HCT116 (cell line): ENCODE measurements at regions not wholly inside any gene's neighbourhood (a gene's known extent, or its start where the extent isn't known, plus 50 kb on each side); places are given as distances from the start of the nearest gene placed in this dataset.

Source experiments
- ATAC-seq: fragments of 200-7000 bp; cut with Tn5 transposase; 2 replicates; pipeline ENCODE4 v1.9.1; 2020; ENCODE audit warnings: mild to moderate bottlenecking, moderate library complexity
- BruUV-seq: library from RNA; stranded (reverse); fragments of 400-500 nt; replicated peaks from 2 replicates; lab custom pipeline; 2021; lab: Mats Ljungman, UMichigan
- CTCF ChIA-PET: fragments of 300-600 bp; sonication (Branson Sonifier 250); formaldehyde crosslinking; loops from one replicate; lab custom pipeline; 2021; ENCODE audit warnings: antibody characterized with exemption; lab: Charles Lee
- POLR2A ChIA-PET: fragments of 300-600, 350-600 bp; sonication (Branson Sonifier 250); formaldehyde crosslinking; loops from one replicate; lab custom pipeline; 2021; ENCODE audit warnings: antibody characterized with exemption; lab: Charles Lee
- RAD21 ChIA-PET, 2 experiments: fragments of 300-600 bp; sonication (Branson Sonifier 250); formaldehyde crosslinking; loops; one replicate each; lab custom pipeline; 2023; ENCODE audit warnings: low total read pairs in 2 of 2; ENCODE audit not compliant: uncharacterized antibody in 2 of 2, unreplicated experiment in 2 of 2, low non-redundant PET in 1 of 2; lab: Charles Lee
- DNase-seq: peaks from one replicate; pipeline ENCODE4 v3.0.0-alpha.2; 2010; ENCODE audit warnings: low read depth, low spot score
- H2AFZ ChIP-seq: fragments of 200-600 bp; shearing (Covaris generic), sonication (generic); 2 replicates; pipeline ENCODE4 v1.6.1; 2017; ENCODE audit warnings: low read depth, mixed run types, mixed read lengths, antibody characterized with exemption, low read length; ENCODE audit not compliant: poor library complexity, severe bottlenecking
- H3K27ac ChIP-seq: 2 replicates; pipeline ENCODE4 v1.5.1; 2012; ENCODE audit warnings: low read depth, low read length
- H3K27me3 ChIP-seq: fragments of 200-600 bp; sonication (generic); 2 replicates; pipeline ENCODE4 v1.6.1; 2016; ENCODE audit warnings: mixed run types, low read length, mixed read lengths; ENCODE audit not compliant: insufficient read depth
- H3K36me3 ChIP-seq, 2 experiments: fragments of 200-500 bp in 1 of 2; fragments of 200-600 bp in 1 of 2; sonication (Bioruptor generic) in 1 of 2; sonication (generic) in 1 of 2; 2 replicates each; pipeline versions ENCODE4 v1.5.1 to v1.6.1; 2014 to 2016; ENCODE audit warnings: low read length in 2 of 2, inconsistent platforms in 1 of 2, mixed read lengths in 1 of 2, mixed run types in 1 of 2; ENCODE audit not compliant: insufficient read depth in 2 of 2, control insufficient read depth in 1 of 2
- H3K4me1 ChIP-seq, 2 experiments: fragments of 200-600 bp in 1 of 2; sonication (generic) in 1 of 2; 2 replicates each; pipeline versions ENCODE4 v1.5.1 to v1.6.1; 2012 to 2017; ENCODE audit warnings: low read length in 2 of 2, inconsistent platforms in 1 of 2, mild to moderate bottlenecking in 1 of 2, mixed read lengths in 1 of 2, mixed run types in 1 of 2, moderate library complexity in 1 of 2; ENCODE audit not compliant: insufficient read depth in 2 of 2, control insufficient read depth in 1 of 2
- H3K4me2 ChIP-seq: fragments of 200-600 bp; sonication (generic); 2 replicates; pipeline ENCODE4 v1.6.1; 2017; ENCODE audit warnings: mixed run types, low read length, mixed read lengths
- H3K4me3 ChIP-seq, 2 experiments: fragments of 200-600 bp in 1 of 2; sonication (generic) in 1 of 2; replicated peaks in 1 of 2; 2 replicates each; pipeline ENCODE4 v1.5.1; 2011 to 2016; ENCODE audit warnings: low read length in 2 of 2, control low read depth in 1 of 2, low read depth in 1 of 2, mild to moderate bottlenecking in 1 of 2, mixed read lengths in 1 of 2, mixed run types in 1 of 2
- H3K79me2 ChIP-seq: fragments of 200-600 bp; sonication (generic); 2 replicates; pipeline ENCODE4 v1.6.1; 2017; ENCODE audit warnings: mild to moderate bottlenecking, mixed run types, low read length, moderate library complexity, mixed read lengths; ENCODE audit not compliant: insufficient read depth
- H3K9ac ChIP-seq: fragments of 200-600 bp; sonication (generic); 2 replicates; pipeline ENCODE4 v1.6.1; 2016; ENCODE audit warnings: low read length, mixed read lengths
- H3K9me2 ChIP-seq: fragments of 200-600 bp; sonication (generic), shearing (Covaris generic); 2 replicates; pipeline ENCODE4 v1.6.1; 2017; ENCODE audit warnings: mixed run types, mild to moderate bottlenecking, moderate library complexity; ENCODE audit not compliant: insufficient read depth
- H3K9me3 ChIP-seq, 2 experiments: fragments of 200-500 bp in 1 of 2; fragments of 200-600 bp in 1 of 2; sonication (Bioruptor generic) in 1 of 2; sonication (generic) in 1 of 2; 2 replicates each; pipeline ENCODE4 v1.6.1; 2014 to 2017; ENCODE audit warnings: low read length in 2 of 2, mixed read lengths in 2 of 2, inconsistent platforms in 1 of 2, low read depth in 1 of 2, mild to moderate bottlenecking in 1 of 2, mixed run types in 1 of 2, moderate library complexity in 1 of 2; ENCODE audit not compliant: control insufficient read depth in 1 of 2, insufficient read depth in 1 of 2
- H4K20me1 ChIP-seq: fragments of 200-600 bp; sonication (generic), shearing (Covaris generic); 2 replicates; pipeline ENCODE4 v1.6.1; 2017; ENCODE audit warnings: mixed run types, mild to moderate bottlenecking, moderate library complexity; ENCODE audit not compliant: insufficient read depth
- EGR1 ChIP-seq: IDR thresholded peaks from 2 replicates; pipeline ENCODE4 v1.6.1; 2012; ENCODE audit warnings: low read depth
- ELF1 ChIP-seq: IDR thresholded peaks from 2 replicates; pipeline ENCODE4 v1.6.1; 2012; ENCODE audit warnings: low read depth, borderline replicate concordance
- EZH2phosphoT487 ChIP-seq: fragments of 200-600 bp; IDR thresholded peaks from 2 replicates; pipeline ENCODE4 v1.6.1; 2018; ENCODE audit warnings: antibody characterized with exemption, borderline replicate concordance
- JUND ChIP-seq: IDR thresholded peaks from 2 replicates; pipeline ENCODE4 v1.6.1; 2012
- POLR2AphosphoS5 ChIP-seq: IDR thresholded peaks from 2 replicates; pipeline ENCODE4 v1.6.1; 2011; ENCODE audit warnings: mild to moderate bottlenecking, low read depth, low read length, moderate library complexity
- RAD21 ChIP-seq: IDR thresholded peaks from 2 replicates; pipeline ENCODE4 v1.6.1; 2012; ENCODE audit warnings: low read depth, mild to moderate bottlenecking
- SIN3A ChIP-seq: IDR thresholded peaks from 2 replicates; pipeline ENCODE4 v1.6.1; 2012; ENCODE audit warnings: low read depth
- SRF ChIP-seq: IDR thresholded peaks from 2 replicates; pipeline ENCODE4 v1.6.1; 2012; ENCODE audit warnings: low read depth
- TCF7L2 ChIP-seq: IDR thresholded peaks from 2 replicates; pipeline ENCODE4 v1.7.0; 2011; ENCODE audit warnings: borderline replicate concordance, inconsistent platforms; ENCODE audit not compliant: insufficient read depth, insufficient read length; ENCODE audit errors: extremely low read depth
- YY1 ChIP-seq: IDR thresholded peaks from 2 replicates; pipeline ENCODE4 v1.6.1; 2011; ENCODE audit warnings: low read length, low read depth, moderate library complexity, mild to moderate bottlenecking; ENCODE audit not compliant: insufficient replicate concordance; ENCODE audit errors: extremely low read depth
- ZBTB33 ChIP-seq: IDR thresholded peaks from 2 replicates; pipeline ENCODE4 v1.6.1; 2011; ENCODE audit warnings: mild to moderate bottlenecking, low read length, moderate library complexity; ENCODE audit not compliant: insufficient replicate concordance; ENCODE audit errors: extremely low read depth
- ZNF274 ChIP-seq: fragments of 200-500 bp; sonication (Bioruptor generic); IDR thresholded peaks from 2 replicates; pipeline ENCODE4 v1.6.1; 2014; ENCODE audit warnings: mild to moderate bottlenecking, low read depth, low read length, inconsistent platforms
- intact Hi-C: fragments of 100-400 bp; cut with micrococcal nuclease; formaldehyde crosslinking; loops from 2 replicates; pipeline ENCODE4 v1.10.0; 2022
- TF ChIP-seq, protein P1 (sequence below): IDR thresholded peaks from 2 replicates; pipeline ENCODE4 v1.6.1; 2012
- TF ChIP-seq, protein P2 (sequence below): IDR thresholded peaks from 2 replicates; pipeline ENCODE4 v1.6.1; 2012; ENCODE audit warnings: low read depth

- POLR2A ChIA-PET = no interaction called here
- Histone ChIP-seq H3K27ac (no peak overlapping the region), H3K9me3 (no peaks in the 10 kb centered on the region), H3K4me1 (no peaks in the 10 kb centered on the region), H2AFZ (no peak overlapping the region), H4K20me1 (no peaks in the 10 kb centered on the region), H3K4me2 (no peak overlapping the region), H3K4me3 (no peak overlapping the region), H3K9me2 (no peaks in the 10 kb centered on the region), H3K79me2 (no peaks in the 10 kb centered on the region), H3K36me3 (no peaks in the 10 kb centered on the region), H3K9ac (no peak overlapping the region), H3K27me3 (peaks cover 14% of the 10 kb centered on the region)
- intact Hi-C loops = no loop called here
- TF ChIP-seq SRF (no peak), RAD21 (no peak), YY1 (no peak)
- TF ChIP-seq, protein P1, sequence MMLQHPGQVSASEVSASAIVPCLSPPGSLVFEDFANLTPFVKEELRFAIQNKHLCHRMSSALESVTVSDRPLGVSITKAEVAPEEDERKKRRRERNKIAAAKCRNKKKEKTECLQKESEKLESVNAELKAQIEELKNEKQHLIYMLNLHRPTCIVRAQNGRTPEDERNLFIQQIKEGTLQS = no peak
- ATAC-seq (no peak), DNase-seq (no peak)
- BruUV-seq = no TSS peak
- RAD21 ChIA-PET = no interaction called here
- CTCF ChIA-PET = no interaction called here
These were observed 250.2 kb upstream of the PTER start for GRCh38 chr10:16186564-16186963.

GRCh38 chr10:16187161-16187560, 249.6 kb upstream of the PTER start:
- no peak overlapping the region for H2AFZ ChIP-seq
- H3K9me3 ChIP-seq = no peaks in the 10 kb centered on the region
- RAD21 ChIA-PET = no interaction called here
- CTCF ChIA-PET = no interaction called here
- H3K4me1 ChIP-seq = no peaks in the 10 kb centered on the region
- H3K36me3 ChIP-seq = no peaks in the 10 kb centered on the region
- POLR2A ChIA-PET = no interaction called here
- H3K4me3 ChIP-seq = no peak overlapping the region
- no peak overlapping the region for H3K9ac ChIP-seq
- H3K27ac ChIP-seq = no peak overlapping the region
- no peak for TF ChIP-seq ELF1
- no peak for TF ChIP-seq EGR1
- TF ChIP-seq JUND = no peak
- TF ChIP-seq TCF7L2 = no peak
- TF ChIP-seq, protein P2, sequence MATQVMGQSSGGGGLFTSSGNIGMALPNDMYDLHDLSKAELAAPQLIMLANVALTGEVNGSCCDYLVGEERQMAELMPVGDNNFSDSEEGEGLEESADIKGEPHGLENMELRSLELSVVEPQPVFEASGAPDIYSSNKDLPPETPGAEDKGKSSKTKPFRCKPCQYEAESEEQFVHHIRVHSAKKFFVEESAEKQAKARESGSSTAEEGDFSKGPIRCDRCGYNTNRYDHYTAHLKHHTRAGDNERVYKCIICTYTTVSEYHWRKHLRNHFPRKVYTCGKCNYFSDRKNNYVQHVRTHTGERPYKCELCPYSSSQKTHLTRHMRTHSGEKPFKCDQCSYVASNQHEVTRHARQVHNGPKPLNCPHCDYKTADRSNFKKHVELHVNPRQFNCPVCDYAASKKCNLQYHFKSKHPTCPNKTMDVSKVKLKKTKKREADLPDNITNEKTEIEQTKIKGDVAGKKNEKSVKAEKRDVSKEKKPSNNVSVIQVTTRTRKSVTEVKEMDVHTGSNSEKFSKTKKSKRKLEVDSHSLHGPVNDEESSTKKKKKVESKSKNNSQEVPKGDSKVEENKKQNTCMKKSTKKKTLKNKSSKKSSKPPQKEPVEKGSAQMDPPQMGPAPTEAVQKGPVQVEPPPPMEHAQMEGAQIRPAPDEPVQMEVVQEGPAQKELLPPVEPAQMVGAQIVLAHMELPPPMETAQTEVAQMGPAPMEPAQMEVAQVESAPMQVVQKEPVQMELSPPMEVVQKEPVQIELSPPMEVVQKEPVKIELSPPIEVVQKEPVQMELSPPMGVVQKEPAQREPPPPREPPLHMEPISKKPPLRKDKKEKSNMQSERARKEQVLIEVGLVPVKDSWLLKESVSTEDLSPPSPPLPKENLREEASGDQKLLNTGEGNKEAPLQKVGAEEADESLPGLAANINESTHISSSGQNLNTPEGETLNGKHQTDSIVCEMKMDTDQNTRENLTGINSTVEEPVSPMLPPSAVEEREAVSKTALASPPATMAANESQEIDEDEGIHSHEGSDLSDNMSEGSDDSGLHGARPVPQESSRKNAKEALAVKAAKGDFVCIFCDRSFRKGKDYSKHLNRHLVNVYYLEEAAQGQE = no peak
- TF ChIP-seq ZNF274 = no peak
- TF ChIP-seq EZH2phosphoT487 = no peak
- no peak for TF ChIP-seq SIN3A
- no peak for TF ChIP-seq POLR2AphosphoS5
- TF ChIP-seq ZBTB33 = no peak
- no TSS peak for BruUV-seq
- intact Hi-C loops = no loop called here
- H3K27me3 ChIP-seq = peaks cover 11% of the 10 kb centered on the region
- H3K4me2 ChIP-seq = no peak overlapping the region
- no peaks in the 10 kb centered on the region for H4K20me1 ChIP-seq
- no peaks in the 10 kb centered on the region for H3K9me2 ChIP-seq
- no peaks in the 10 kb centered on the region for H3K79me2 ChIP-seq
- no peak for ATAC-seq
- DNase-seq = no peak
